Testis (tissue), 2 donors: ENCODE measurements at regions not wholly inside any gene's neighbourhood (a gene's known extent, or its start where the extent isn't known, plus 50 kb on each side); places are given as distances from the start of the nearest gene placed in this dataset.

ENCODE experiments used
- DNase-seq: peaks from one replicate; pipeline ENCODE4 v3.0.0-alpha.2; 2019
- H3K27ac ChIP-seq, 2 donors: fragments of 200-600 bp; sonication (generic); one replicate each; pipeline ENCODE4 v1.5.1; 2019
- H3K27me3 ChIP-seq: fragments of 200-600 bp; sonication (generic); one replicate; pipeline ENCODE4 v1.5.1; 2019
- H3K36me3 ChIP-seq: fragments of 200-600 bp; sonication (generic); one replicate; pipeline ENCODE4 v1.5.1; 2017; ENCODE audit warnings: low read depth; ENCODE audit errors: missing control alignments
- H3K4me1 ChIP-seq: fragments of 200-600 bp; sonication (generic); one replicate; pipeline ENCODE4 v1.5.1; 2019
- H3K4me3 ChIP-seq, 2 donors: fragments of 200-600 bp; sonication (generic); one replicate each; pipeline ENCODE4 v1.5.1; 2017 to 2019
- H3K9me3 ChIP-seq: fragments of 200-600 bp; sonication (generic); one replicate; pipeline ENCODE4 v1.5.1; 2017
- CTCF ChIP-seq, 3 experiments: fragments of 450-650 bp in 2 of 3; fragments of 200-600 bp in 1 of 3; sonication (generic) in 1 of 3; IDR thresholded peaks; one replicate each; pipeline ENCODE4 v1.5.1; 2016 to 2019; ENCODE audit warnings: antibody characterized with exemption in 3 of 3, mild to moderate bottlenecking in 2 of 3, moderate library complexity in 1 of 3
- POLR2A ChIP-seq: fragments of 450-650 bp; IDR thresholded peaks from one replicate; pipeline ENCODE4 v1.6.1; 2017; ENCODE audit warnings: antibody characterized with exemption, mild to moderate bottlenecking, moderate library complexity
- WGBS, 2 donors: methylation state at CpG; one replicate each; pipeline ENCODE4 v1.1.5; 2018; 5-methylcytosine and 5-hydroxymethylcytosine counted together
- intact Hi-C: fragments of 100-400 bp; cut with DNase I; formaldehyde crosslinking; loops from one replicate; pipeline ENCODE4 v1.15.1; 2023; ENCODE audit warnings: low total_unique reads

DNA sequence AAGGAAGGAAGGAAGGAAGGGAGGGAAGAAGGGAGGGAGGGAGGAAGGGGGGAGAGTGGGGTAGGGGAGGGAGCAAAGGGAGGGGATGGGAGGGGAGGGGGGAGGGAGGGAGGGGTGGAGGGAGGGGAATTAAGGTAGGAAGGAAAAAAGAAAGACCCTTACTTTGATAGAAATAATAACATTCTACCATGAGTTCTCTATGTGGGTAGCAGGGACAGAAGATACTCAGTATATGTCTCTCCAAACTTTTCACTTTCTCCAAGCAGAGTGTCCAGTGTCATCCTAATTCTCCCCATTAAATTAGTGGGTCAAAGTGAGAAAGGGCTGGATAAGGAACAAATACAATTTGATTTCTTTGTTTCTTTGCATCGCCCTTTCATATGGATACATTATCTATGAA is 553.4 kb upstream of the USP15 start:
- 91 to 93% methylated on average over 1 of the region's 1 CpG for WGBS, 2 donors
- Histone ChIP-seq H3K4me1 (no peaks in the 10 kb centered on the region), H3K9me3 (no peaks in the 10 kb centered on the region), H3K27ac (no peak overlapping the region), H3K36me3 (no peaks in the 10 kb centered on the region), H3K4me3 (no peak overlapping the region), H3K27me3 (no peaks in the 10 kb centered on the region)
- intact Hi-C loops = no loop called here
- no peak for TF ChIP-seq CTCF (IDR thresholded peaks at IDR 0.05)
- no peak for TF ChIP-seq POLR2A
- DNase-seq = no peak

DNA sequence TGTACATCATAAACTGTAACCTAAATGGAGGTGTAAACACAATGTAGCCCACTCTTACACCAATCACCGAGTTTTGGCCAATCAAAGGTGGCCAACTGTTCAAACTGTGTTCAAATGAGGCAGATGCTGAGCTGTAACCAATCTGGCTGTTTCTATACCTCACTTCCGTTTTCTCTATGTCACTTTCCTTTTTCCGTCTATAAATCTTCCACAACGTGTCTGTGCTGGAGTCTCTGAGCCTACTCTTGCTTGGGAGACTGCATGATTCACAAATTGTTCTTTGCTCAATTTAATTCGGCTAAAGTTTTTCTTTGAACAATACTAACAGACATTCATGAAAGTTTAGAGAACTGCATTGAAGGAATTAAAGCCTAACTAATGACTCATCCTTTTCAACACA is 547.1 kb upstream of the USP15 start:
- Histone ChIP-seq H3K36me3 (no peaks in the 10 kb centered on the region), H3K4me1 (no peaks in the 10 kb centered on the region), H3K27me3 (no peaks in the 10 kb centered on the region), H3K27ac (no peak overlapping the region), H3K9me3 (no peaks in the 10 kb centered on the region), H3K4me3 (no peak overlapping the region)
- intact Hi-C loops = no loop called here
- TF ChIP-seq CTCF (IDR thresholded peaks at IDR 0.05) (no peak), POLR2A (no peak)
- 68 to 80% methylated on average over 5 of the region's 5 CpGs for WGBS, 2 donors
- no peak for DNase-seq

DNA sequence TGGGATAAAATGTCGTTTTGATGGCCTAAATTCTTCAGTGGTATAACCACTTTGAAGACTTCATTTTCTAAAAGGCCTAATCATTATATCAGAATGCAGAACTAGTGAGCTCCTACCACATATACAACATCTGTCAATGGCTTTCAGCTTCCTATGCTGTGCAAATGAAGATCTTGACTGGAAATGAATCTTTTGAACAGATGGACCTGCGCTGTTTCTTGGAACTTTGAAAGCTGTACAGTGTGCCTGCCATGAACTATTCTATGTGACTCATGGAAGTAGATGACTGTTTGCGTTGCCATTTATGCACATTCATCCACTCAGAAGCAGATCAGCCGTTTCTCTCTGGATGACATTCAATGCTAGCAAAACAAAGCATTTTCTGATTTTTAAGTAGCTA is 542.2 kb upstream of the USP15 start:
- WGBS, 2 donors = 75 to 92% methylated on average over 4 of the region's 4 CpGs
- Histone ChIP-seq H3K4me1 (no peaks in the 10 kb centered on the region), H3K36me3 (no peaks in the 10 kb centered on the region), H3K9me3 (no peaks in the 10 kb centered on the region), H3K27ac (no peak overlapping the region), H3K4me3 (no peak overlapping the region), H3K27me3 (no peaks in the 10 kb centered on the region)
- no peak for DNase-seq
- TF ChIP-seq CTCF (IDR thresholded peaks at IDR 0.05) = no peak
- no peak for TF ChIP-seq POLR2A
- intact Hi-C loops = no loop called here

GRCh38 chr12:61739925-61740324 is 520.3 kb upstream of the USP15 start:
- intact Hi-C loops = no loop called here
- no peaks in the 10 kb centered on the region for H3K4me1 ChIP-seq
- H3K9me3 ChIP-seq = no peaks in the 10 kb centered on the region
- no peak overlapping the region for H3K27ac ChIP-seq
- DNase-seq = no peak
- H3K36me3 ChIP-seq = no peaks in the 10 kb centered on the region
- 52 to 73% methylated on average over 1 of the region's 1 CpG for WGBS, 2 donors
- H3K27me3 ChIP-seq = no peaks in the 10 kb centered on the region
- TF ChIP-seq POLR2A (no peak), CTCF (IDR thresholded peaks at IDR 0.05) (no peak)
- no peak overlapping the region for H3K4me3 ChIP-seq

GRCh38 chr12:61750604-61751003 is 509.6 kb upstream of the USP15 start:
- H3K27me3 ChIP-seq = no peaks in the 10 kb centered on the region
- no peaks in the 10 kb centered on the region for H3K36me3 ChIP-seq
- no peak for DNase-seq
- H3K4me1 ChIP-seq = no peaks in the 10 kb centered on the region
- H3K4me3 ChIP-seq = no peak overlapping the region
- no peak overlapping the region for H3K27ac ChIP-seq
- intact Hi-C loops = no loop called here
- TF ChIP-seq POLR2A (no peak), CTCF (IDR thresholded peaks at IDR 0.05) (no peak)
- H3K9me3 ChIP-seq = no peaks in the 10 kb centered on the region
- WGBS, 2 donors = 54 to 76% methylated on average over 1 of the region's 1 CpG
